Mammary epithelial cell (primary cell): ENCODE measurements at regions not wholly inside any gene's neighbourhood (a gene's known extent, or its start where the extent isn't known, plus 50 kb on each side); places are given as distances from the start of the nearest gene placed in this dataset.

Experiments used
- CTCF ChIP-seq, 2 donors: IDR thresholded peaks in 1 of 2; conservative IDR thresholded peaks in 1 of 2; 2 replicates each; pipeline ENCODE4 v1.5.1; 2011 to 2012; ENCODE audit warnings: inconsistent platforms in 2 of 2, low read length in 2 of 2, mild to moderate bottlenecking in 2 of 2, control low read depth in 1 of 2, low read depth in 1 of 2; ENCODE audit not compliant: insufficient read depth in 1 of 2; ENCODE audit errors: extremely low read depth in 1 of 2
- EZH2 ChIP-seq: IDR thresholded peaks from 2 replicates; pipeline ENCODE4 v1.6.1; 2012; ENCODE audit warnings: low read length, inconsistent platforms, borderline replicate concordance

GRCh38 chr9:71583792-71584191 lies 184.5 kb downstream of the CEMIP2 start:
- TF ChIP-seq CTCF (conservative IDR thresholded peaks at IDR 0.05 in 1 of 2, IDR thresholded peaks at IDR 0.05 in 1 of 2; ENCODE audit: extremely low read depth in 1 of 2, insufficient read depth in 1 of 2, low read depth in 1 of 2, low read length in 2 of 2): no peak
- TF ChIP-seq EZH2: no peak
